HG03521 (cell line): ENCODE measurements at regions not wholly inside any gene's neighbourhood (a gene's known extent, or its start where the extent isn't known, plus 50 kb on each side); places are given as distances from the start of the nearest gene placed in this dataset.

Source experiments
- ATAC-seq: cut with Tn5 transposase; IDR thresholded peaks from one replicate; pipeline ENCODE4 v1.9.1; 2021; ENCODE audit warnings: mild to moderate bottlenecking, moderate library complexity; ENCODE audit not compliant: unreplicated experiment

DNA sequence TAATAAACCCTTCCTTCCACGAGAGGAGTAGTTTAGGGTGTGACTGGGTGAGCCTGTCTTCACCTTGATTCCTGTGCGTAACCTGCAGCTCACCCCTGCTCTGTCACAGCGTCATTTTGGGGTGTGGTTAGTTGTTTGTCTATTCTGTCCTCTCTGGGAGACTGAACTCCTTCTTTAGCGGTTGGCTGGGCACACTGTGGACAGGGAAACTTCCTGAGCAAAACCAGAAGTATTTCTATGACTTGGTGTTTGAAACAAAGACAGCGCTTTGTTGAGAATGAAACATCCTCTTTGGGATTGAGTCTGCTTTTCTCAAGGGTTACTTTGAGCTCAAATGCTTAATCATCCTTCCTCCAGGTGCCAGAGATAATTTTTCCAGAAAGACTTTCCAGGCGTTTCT is 270.7 kb downstream of the HRH4 start:
- no peak for ATAC-seq

DNA sequence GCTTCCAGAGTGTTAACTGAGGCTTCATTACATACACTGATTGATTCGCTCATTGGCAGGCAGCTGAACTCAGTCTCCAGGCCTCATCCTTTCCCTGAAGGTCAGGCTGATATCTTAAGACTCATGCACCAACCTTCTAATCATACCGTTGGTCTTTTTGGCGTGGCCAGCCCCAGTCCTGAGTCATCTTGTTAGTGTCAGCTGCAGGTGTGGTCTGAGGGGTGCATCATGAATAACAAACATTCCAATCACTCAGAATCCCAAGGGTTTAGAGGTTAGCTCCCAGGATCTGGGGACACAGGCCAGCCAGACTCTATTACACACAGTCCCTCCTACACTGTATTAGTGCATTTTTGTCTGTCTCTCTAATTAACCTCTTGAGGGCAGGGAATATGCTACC is 271.5 kb downstream of the HRH4 start:
- no peak for ATAC-seq

DNA sequence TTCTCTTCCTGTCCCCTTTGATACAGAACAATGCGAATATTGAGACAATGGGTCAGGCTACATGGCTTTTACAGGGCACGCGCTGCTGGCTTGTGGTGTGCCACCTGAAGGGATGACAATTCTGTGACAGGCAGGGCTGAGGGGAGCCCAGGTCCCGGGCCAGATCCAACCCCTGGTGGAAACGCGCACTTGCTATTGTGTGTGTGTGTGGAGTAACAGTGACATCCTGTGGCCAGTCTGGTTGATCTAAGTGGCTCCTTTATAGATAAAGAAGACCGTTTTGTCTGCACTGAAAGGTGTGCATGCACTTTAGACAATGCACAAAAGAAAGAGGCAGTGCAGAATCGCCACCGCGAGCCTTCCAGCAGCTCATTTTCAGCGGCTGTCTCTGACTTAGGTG is 273.6 kb downstream of the HRH4 start:
- ATAC-seq = no peak

DNA sequence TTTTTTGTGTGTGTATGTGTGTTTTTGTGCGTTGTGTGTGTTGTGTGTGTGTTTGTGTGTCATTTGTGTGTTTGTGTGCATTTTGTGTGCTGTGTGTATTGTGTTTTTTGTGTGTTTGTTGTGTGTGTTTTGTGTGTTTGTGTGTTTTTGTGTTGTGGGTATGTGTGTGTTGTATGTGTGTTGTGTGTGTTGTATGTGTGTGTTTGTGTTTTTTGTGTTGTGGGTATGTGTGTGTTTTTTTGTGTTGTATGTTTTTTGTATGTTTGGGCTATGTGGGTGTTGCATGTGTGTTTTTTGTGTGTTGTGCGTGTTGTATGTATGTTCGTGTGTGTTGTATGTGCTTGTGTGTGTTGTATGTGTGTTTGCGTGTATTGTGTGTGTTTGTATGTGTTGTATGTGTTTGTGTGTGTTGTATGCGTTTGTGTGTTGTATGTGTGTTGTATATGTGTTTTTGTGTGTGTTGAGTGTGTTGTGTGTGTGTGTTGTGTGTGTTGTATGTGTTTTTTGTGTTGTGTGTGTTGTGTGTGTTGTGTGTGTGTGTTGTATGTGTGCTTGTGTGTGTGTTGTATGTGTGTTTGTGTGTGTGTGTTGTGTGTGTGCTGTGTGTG is 275.3 kb downstream of the HRH4 start:
- no peak for ATAC-seq

DNA sequence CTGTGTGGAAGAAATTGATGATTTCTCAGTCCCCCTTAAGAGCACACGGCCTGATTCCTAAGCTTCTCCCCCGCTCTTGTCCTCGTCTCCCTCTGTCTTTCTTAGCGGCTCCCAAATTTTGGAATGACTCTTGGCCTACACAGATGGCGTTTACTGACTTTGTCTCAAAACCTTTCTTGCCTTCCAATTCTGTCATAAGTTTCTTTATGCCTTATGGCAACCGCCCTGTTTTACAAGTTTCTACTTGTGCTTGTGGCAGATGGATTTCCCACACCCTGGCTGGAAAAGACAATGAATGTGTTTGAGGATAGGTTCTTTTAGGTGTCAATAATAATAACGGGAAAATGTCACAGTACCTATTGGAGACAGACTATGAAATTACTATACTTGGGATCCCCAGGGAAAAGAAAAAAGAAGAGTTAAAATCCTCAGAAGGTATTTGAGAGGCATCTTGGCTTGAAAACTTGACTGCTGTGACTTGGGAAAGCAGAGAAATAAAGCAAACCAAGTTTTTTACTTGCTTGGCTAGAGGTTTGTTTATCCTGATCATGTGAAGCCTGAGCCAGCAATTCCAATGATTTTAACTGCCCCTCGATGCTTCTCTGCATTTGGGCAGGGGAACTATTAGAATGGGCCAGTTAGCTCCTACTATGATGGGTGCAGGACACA is 276.4 kb downstream of the HRH4 start:
- ATAC-seq = no peak

DNA sequence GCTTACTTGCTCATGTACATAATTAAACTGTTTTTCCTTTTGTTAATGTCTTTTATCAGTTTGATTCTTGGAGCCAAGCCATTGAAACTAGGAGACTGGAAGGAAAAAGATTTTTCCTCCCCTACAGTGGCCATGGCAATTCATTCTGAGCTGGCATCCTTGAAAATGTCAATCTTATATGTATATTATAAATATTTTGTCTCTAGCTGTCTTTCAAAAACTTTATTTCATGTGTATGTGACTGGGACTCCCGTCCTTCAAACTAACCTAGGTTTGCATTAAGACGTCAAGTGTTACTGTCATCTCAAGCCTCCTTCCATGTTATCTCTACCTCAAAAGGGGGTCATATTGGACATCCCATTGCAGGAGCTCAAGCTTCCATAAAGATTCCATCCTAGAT is 280.4 kb downstream of the HRH4 start:
- ATAC-seq = no peak

DNA sequence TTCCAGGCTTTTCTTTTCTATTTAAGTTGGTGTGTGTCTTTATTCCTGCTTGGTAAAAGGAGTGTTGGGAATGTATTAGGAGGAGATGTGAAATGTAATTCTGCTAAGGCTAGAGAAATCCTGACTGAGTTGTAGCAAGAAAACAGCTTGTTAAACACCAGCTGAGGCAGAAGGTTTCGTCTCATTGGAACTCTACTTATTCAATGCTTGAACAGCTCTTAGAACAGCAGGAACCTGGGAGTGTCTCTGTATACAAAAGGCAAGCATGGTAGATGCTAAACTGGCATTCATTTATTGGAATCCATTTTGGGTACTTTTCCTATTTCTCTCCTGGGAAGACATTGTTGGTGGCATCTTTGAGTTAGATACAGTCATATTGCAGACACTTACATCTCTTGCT is 280.9 kb downstream of the HRH4 start:
- no peak for ATAC-seq

DNA sequence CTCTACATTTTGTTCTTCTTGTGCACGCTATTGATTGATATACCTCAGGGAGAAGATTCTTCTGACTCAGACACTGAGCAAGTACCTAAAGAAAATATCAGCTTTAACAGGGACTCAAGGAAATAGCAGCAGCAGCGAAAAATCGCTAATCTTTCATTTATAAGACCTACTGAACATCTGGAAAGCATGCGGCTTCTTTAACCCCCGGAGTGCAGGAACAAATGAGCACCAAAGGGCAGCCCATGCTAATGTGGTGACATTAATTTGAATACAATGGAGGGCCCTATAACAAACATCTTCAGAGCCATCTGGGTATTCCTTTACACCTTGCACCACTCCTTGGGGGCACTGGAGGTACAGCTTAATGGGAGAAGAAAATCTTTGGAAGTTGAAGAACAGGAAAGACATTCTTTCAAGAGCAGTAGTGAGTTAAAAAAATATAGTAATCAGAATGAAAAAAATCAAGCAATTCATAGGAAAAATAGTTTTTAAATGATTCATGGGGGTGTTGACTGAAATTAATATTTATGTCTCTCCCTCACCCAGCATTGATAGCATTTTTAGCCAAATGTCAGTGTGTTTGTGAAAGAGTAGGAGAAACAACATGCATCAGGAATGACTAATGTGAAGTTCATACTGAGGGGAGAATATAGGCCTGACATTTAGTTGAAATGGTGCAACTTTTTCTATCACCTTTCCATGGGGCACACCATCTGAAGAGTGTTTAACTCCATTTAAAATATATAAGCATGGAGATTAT is 281.7 kb downstream of the HRH4 start:
- no peak for ATAC-seq

DNA sequence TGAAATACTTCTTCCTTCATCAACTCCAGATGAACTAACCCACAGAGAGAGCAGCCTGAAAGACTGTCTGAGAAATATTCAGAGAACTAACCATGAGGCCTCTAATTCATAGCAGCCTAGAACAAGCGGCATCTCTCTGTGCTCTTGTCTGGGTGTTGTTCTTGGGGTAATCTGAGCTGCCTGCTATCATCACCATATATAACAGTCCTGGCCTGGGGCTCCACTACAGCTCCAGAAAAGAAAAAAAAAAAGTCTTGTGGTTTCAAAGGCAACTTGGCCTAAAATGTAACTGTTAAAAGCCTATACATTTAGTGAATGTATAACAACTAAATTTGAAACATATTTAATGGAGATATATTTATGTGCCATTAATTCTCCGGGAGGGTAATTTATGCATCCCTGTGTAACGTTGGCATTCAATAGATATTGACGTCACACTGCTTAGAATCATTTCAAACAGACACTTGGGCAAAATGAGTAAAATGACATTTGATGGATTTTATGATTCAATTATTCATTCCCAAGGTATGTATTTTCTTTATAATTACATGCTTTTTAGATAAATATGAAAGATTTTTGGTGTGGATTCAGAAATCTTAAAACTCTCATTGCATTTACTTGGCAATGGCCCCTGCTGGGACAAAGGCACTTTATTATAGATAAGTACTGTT is 294.3 kb downstream of the HRH4 start:
- ATAC-seq = no peak

DNA sequence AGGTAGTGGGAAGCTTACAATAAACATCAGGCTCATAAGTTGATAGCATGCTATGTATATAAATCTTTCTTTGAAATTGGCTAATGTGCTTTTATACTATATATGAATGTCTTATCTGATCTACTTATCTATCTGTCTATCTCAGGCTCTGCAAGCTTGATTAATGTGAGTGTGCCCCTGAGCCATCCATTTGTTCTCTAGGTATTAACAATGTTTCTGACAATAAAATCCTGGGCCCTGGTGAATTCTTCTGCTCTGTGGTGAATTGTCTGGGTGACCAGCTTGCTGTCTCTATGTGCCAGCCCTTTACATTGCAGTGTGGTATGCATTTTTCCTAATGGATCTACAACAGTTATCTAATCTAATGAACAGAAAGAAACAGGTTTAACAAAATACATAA is 295.9 kb downstream of the HRH4 start:
- ATAC-seq = no peak

DNA sequence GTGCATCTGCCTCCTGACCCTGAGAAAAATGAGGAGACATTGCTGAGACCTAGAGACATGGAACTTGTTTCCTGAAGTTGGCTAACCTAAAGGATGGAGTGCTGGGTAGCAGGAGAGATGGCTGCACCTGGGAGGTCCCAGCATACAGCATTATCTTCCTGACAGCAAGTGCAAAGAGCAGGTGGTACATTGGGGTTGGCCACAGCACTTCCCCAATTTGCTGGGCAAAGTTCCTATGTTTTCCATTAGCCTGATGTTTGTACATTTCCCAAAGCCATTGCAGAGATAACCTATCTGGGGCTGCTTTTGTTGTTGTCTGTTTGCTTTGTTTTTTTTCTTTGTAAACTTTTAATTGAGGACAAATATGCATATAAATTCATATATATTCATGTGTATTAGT is 296.7 kb downstream of the HRH4 start:
- no peak for ATAC-seq

DNA sequence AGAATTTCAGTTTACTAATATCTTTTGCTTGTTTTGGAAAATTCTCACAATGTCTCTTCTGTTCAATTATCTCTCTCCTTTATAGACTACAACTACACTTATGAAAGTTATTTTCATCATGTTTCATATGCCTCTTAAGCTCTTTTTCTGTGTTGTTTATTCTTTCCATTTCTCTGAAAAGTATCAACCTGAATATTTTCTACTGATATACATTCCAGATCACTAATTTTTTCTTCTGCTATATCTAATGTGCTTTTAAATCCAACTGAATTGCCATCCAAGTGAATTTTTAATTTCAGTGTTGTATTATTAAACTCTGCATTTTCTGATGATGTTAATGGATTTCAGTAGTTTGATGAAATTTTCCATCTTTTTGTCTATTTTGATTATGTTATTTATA is 301.3 kb downstream of the HRH4 start:
- no peak for ATAC-seq

DNA sequence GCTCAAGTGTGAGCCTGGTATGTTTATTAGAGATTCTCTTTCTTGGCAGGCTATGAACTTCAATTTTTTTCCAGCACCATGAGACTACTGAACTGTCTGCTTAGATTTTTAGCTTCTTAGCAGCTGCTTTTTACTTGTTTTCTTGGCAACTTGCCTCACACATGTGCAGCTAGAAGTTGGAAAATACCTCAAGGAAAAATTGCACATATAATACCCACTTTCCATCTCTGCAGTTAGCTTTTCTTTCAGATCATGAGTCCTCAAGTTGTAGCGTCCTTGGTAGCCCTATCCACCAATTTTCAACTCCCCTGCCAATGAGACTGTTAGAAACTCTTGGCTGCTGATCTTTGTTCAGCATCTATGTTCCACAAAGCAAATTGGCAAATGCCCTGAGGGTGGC is 302.1 kb downstream of the HRH4 start:
- no peak for ATAC-seq

DNA sequence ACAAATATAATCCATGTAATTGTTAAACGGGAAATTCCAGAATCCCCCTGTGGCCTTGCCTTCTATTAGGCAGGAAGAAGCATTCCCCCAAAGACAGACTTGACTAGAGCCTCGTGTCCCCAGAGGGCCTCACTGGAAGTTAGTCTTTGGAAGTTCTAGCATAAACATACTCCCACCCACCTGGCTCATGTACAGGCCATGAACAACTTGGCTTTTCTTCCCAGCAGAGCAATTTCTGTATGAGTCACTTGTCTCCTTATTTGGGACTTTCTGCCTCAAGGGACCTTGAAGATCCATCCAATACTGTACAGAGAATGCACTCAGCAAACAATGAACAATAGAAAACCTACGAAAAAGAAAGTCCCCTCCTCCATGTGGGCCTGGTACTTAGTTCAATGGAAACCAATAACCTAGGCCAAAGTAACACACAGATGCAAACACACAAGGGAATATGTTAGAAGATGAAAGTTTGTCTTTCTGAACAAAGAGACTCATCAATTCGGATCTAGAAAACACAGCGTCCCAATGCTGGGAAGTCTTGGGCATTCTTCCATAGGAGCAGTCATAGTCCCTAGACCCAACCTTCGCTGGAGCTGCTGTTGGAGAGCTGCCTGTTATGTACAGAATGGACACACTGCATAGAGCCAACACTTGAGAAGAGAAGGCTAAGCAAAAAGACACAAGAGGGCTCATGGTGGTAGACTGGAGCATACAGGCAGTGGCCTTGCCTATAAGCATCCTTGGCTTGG is 303.5 kb downstream of the HRH4 start:
- ATAC-seq = no peak

DNA sequence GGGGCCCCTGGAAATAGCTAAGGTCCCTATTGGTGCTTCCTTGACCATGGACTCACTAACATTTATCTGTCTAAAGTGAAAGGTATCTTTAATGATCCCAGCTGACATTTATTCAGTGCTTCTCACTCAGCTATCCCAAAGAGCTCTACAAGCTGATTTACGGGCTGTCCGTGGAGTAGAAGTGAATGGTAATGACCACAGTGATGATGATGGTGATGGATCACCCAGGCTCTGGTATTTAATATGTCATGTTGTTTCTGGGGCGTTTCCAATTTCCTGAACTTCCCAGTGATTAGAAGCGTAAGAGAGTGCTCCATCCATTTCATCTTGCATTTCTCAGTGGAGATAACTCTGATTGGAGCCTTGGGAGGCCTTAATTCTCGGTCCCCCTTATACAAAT is 304.3 kb downstream of the HRH4 start:
- ATAC-seq = no peak

DNA sequence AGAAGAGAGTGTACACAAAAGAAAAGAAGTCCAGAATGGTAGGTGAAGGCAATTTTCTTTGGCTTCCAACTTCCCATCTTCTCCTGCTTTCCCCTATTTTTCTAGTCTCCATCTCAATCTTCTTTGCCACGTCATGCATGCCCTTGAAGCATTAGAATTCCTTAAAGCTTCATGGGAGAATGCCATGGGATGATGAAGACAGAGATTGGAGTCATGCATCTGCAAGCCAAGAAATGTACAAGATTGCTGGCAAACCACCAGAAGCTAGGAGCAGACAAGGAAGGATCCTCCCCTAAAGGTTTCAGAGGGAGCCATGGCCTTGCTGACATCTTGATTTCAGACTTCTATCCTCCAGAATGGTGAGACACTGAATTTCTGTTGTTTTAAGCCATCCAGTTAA is 305.9 kb downstream of the HRH4 start:
- ATAC-seq = no peak

DNA sequence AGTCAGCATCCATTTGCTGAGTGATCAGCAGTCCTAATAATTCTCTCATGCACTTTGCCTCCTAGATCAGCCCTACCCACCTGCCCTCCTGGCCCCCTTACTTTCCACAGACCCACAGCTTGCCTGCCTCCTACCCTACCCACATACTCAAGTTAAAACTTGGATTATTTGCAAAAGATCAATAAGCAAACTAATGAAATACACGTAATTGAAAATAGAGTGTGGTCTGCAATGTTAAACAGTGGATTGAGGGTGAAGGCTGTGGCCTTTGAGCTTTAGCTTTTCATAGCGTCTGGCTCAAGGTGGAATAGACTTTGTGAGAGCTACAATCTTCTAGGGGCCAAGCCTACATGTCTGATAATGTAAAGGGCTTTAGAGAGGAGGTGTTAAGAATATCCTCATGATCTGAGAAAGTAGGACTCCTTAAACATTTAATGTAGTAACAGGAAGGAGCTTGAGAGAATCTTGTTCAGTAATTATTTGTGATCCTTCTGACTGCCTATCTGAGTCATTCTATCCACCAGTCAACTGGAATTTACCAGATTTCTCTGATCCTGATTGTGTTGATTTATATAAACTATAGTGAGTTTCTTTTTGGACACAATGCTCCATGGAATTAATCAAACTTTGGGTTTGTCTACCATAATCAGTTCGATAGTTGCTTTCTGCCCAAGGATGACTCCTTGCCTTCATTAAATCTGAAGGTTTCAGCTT is 310.0 kb downstream of the HRH4 start:
- no peak for ATAC-seq

DNA sequence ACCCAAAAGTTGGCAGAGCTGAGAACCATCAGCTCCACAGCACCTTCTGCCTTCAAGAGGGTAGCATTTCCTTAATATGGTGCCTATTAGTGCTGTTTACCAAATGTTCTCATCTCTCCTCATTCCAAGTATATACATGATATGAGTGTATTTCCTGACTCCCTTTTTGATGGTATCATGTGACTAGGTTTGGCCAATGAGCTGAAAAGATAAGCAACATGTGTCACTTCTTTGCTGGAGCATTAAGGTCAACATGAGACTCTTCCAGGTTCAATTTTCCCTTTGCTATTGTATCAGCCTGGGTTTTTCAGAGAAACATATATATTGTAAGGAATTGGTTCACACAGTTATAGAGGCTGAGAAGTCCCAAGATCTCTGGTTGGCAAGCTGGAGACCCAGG is 310.9 kb downstream of the HRH4 start:
- ATAC-seq = no peak

DNA sequence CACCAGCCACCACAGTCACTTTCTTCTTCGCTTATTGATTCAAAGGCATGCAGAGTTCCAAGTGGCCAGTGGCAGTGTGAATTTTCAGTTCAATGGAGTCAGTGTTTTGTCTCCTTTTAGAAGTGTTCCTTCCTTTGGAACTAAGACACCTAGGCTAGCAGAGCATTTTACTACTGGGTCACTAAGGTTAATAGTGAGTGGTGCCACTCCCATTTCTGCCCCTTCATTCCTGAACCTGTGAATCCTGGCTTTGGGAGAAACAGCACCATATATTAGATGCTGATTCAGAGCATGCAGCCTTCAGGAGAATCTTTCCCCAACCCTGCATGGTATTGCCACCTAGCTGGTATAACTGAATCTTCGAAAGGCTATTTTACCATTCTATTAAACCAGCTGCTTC is 312.7 kb downstream of the HRH4 start:
- no peak for ATAC-seq

DNA sequence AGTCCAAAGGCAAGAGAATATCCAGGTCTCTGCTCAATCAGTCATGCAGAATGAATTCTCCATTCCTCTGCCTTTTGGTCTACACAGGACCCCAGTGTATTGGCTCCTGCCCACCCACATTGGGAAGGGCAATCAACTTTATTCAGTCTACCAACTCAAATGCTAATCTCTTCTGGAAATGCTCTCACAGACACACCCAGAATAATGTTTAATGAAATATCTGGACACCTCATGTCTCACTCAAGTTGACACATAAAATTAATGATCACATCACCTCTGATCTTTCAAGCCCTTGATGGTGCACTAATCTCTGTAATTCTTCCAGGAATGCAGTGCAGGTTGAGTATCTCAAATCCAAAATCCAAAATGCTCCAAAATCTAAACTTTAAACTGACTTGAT is 315.6 kb downstream of the HRH4 start:
- no peak for ATAC-seq
